HEK293 (cell line): ENCODE measurements at regions not wholly inside any gene's neighbourhood (a gene's known extent, or its start where the extent isn't known, plus 50 kb on each side); places are given as distances from the start of the nearest gene placed in this dataset.
A peak's percentile ranks its signal among the peaks of the same experiment; 100 is the strongest.

Experiments
- CTCF ChIA-PET: fragments of 350-600 bp; formaldehyde crosslinking; extraction: SDS; loops from one replicate; lab custom pipeline; 2021; ENCODE audit warnings: antibody characterized with exemption; lab: Yijun Ruan, JAX
- POLR2A ChIA-PET: fragments of 300-600 bp; formaldehyde crosslinking; extraction: SDS; loops from one replicate; lab custom pipeline; 2020; ENCODE audit warnings: antibody characterized with exemption, inconsistent platforms; lab: Yijun Ruan, JAX
- H3K27ac ChIP-seq: fragments of 200-500 bp; sonication (Bioruptor generic); 2 replicates; pipeline ENCODE4 v1.5.1; 2014; ENCODE audit warnings: low read depth, low read length, control low read depth, inconsistent platforms; ENCODE audit errors: extremely low read depth
- H3K36me3 ChIP-seq, 2 experiments: fragments of 200-500 bp in 1 of 2; sonication (Bioruptor generic) in 1 of 2; 1 replicate in 1 of 2; 2 replicates in 1 of 2; pipeline ENCODE4 v1.5.1; 2014 to 2017; ENCODE audit warnings: inconsistent platforms in 2 of 2, low read length in 2 of 2; ENCODE audit not compliant: control insufficient read depth in 2 of 2, insufficient read depth in 1 of 2
- H3K4me1 ChIP-seq: fragments of 200-500 bp; sonication (Bioruptor generic); 2 replicates; pipeline ENCODE4 v1.5.1; 2014; ENCODE audit warnings: mild to moderate bottlenecking, low read length, inconsistent platforms; ENCODE audit not compliant: control insufficient read depth, insufficient read depth
- H3K4me3 ChIP-seq: 2 replicates; pipeline ENCODE4 v1.5.1; 2011; ENCODE audit warnings: low read depth, mild to moderate bottlenecking, control low read depth, low read length, moderate library complexity
- H3K9me3 ChIP-seq: fragments of 200-500 bp; sonication (Bioruptor generic); 2 replicates; pipeline ENCODE4 v1.5.1; 2014; ENCODE audit warnings: low read depth, low read length, inconsistent platforms; ENCODE audit not compliant: control insufficient read depth, insufficient read depth
- RBAK ChIP-seq: fragments of 450-650 bp; formaldehyde crosslinking; IDR thresholded peaks from 2 replicates; pipeline ENCODE4 v1.5.1; 2016; ENCODE audit warnings: missing biosample characterization, missing genetic modification characterization
- SALL2 ChIP-seq: fragments of 450-650 bp; formaldehyde crosslinking; IDR thresholded peaks from 2 replicates; pipeline ENCODE4 v1.5.0; 2017; ENCODE audit warnings: missing biosample characterization, mild to moderate bottlenecking, missing genetic modification characterization, borderline replicate concordance
- SP3 ChIP-seq: fragments of 450-650 bp; formaldehyde crosslinking; IDR thresholded peaks from 2 replicates; pipeline ENCODE4 v1.5.1; 2016; ENCODE audit warnings: missing biosample characterization, missing genetic modification characterization
- ZFP69B ChIP-seq: fragments of 450-650 bp; formaldehyde crosslinking; IDR thresholded peaks from 2 replicates; pipeline ENCODE4 v1.5.1; 2016; ENCODE audit warnings: missing biosample characterization, missing genetic modification characterization
- ZNF112 ChIP-seq: fragments of 450-650 bp; formaldehyde crosslinking; IDR thresholded peaks from 2 replicates; pipeline ENCODE4 v1.5.0; 2017; ENCODE audit warnings: missing biosample characterization, missing genetic modification characterization
- ZNF146 ChIP-seq: fragments of 450-650 bp; formaldehyde crosslinking; IDR thresholded peaks from 2 replicates; pipeline ENCODE4 v1.5.1; 2016; ENCODE audit warnings: missing biosample characterization, missing genetic modification characterization
- ZNF558 ChIP-seq: fragments of 450-650 bp; formaldehyde crosslinking; IDR thresholded peaks from 2 replicates; pipeline ENCODE4 v1.5.1; 2016; ENCODE audit warnings: missing biosample characterization, missing genetic modification characterization
- ZNF621 ChIP-seq: fragments of 450-650 bp; formaldehyde crosslinking; IDR thresholded peaks from 2 replicates; pipeline ENCODE4 v1.5.1; 2017; ENCODE audit warnings: missing biosample characterization, missing genetic modification characterization
- ZNF664 ChIP-seq: fragments of 450-650 bp; formaldehyde crosslinking; IDR thresholded peaks from 2 replicates; pipeline ENCODE4 v1.5.1; 2016; ENCODE audit warnings: missing biosample characterization, missing genetic modification characterization
- ZNF701 ChIP-seq: fragments of 450-650 bp; formaldehyde crosslinking; IDR thresholded peaks from 2 replicates; pipeline ENCODE4 v1.5.1; 2016; ENCODE audit warnings: missing biosample characterization, missing genetic modification characterization
- TF ChIP-seq, protein P1 (sequence below): fragments of 450-650 bp; formaldehyde crosslinking; IDR thresholded peaks from 2 replicates; pipeline ENCODE4 v1.5.1; 2016; ENCODE audit warnings: missing biosample characterization, missing genetic modification characterization
- TF ChIP-seq, protein P2 (sequence below): fragments of 450-650 bp; formaldehyde crosslinking; IDR thresholded peaks from 2 replicates; pipeline ENCODE4 v1.5.1; 2016; ENCODE audit warnings: missing biosample characterization, missing genetic modification characterization, borderline replicate concordance
- TF ChIP-seq, protein P3 (sequence below): fragments of 450-650 bp; formaldehyde crosslinking; IDR thresholded peaks from 2 replicates; pipeline ENCODE4 v1.5.1; 2017; ENCODE audit warnings: missing biosample characterization, mild to moderate bottlenecking, missing genetic modification characterization, moderate library complexity

DNA sequence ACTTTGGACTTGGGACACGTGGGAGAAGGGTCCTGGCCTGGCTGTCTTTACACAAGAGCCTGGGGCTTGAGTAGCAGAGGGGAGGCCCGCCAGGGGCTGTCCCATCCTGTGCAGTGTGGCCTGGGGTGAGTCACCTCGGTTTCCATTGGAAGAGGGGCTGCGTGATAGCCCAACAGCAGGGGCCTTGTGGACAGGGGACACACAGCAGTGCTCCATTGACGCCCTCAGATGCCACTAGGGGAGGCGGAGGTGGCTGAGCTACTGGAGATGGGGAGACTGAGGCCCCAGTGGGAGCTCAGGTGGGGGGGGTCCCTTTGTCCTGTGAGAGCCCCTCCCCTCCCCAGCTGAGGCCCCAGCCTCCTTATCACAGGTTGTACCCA, 50.0 kb upstream of the RNU6ATAC start:
- Histone ChIP-seq H3K36me3 (no peaks in the 10 kb centered on the region), H3K27ac (no peak overlapping the region), H3K9me3 (no peaks in the 10 kb centered on the region), H3K4me3 (no peak overlapping the region), H3K4me1 (no peaks in the 10 kb centered on the region)
- CTCF ChIA-PET, result interaction anchor here (0.6 to 0.7 kb wide), 2 partner anchors 221 to 324 kb away, joined by 3 to 4 read pairs; no protein-coding TSS in a partner anchor
- POLR2A ChIA-PET, result no interaction called here
- TF ChIP-seq ZNF112 (tag by site-specific recombination) (no peak), SALL2 (no peak), ZNF701 (tag by site-specific recombination) (no peak), SP3 (tag by site-specific recombination) (no peak), ZFP69B (tag by site-specific recombination) (no peak), ZNF621 (tag by site-specific recombination) (no peak), ZNF558 (tag by site-specific recombination) (no peak), ZNF146 (tag by site-specific recombination) (no peak), RBAK (tag by site-specific recombination) (no peak), ZNF664 (tag by site-specific recombination) (no peak)
- TF ChIP-seq, protein P1, sequence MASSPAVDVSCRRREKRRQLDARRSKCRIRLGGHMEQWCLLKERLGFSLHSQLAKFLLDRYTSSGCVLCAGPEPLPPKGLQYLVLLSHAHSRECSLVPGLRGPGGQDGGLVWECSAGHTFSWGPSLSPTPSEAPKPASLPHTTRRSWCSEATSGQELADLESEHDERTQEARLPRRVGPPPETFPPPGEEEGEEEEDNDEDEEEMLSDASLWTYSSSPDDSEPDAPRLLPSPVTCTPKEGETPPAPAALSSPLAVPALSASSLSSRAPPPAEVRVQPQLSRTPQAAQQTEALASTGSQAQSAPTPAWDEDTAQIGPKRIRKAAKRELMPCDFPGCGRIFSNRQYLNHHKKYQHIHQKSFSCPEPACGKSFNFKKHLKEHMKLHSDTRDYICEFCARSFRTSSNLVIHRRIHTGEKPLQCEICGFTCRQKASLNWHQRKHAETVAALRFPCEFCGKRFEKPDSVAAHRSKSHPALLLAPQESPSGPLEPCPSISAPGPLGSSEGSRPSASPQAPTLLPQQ (tag by site-specific recombination), result no peak
- TF ChIP-seq, protein P2, sequence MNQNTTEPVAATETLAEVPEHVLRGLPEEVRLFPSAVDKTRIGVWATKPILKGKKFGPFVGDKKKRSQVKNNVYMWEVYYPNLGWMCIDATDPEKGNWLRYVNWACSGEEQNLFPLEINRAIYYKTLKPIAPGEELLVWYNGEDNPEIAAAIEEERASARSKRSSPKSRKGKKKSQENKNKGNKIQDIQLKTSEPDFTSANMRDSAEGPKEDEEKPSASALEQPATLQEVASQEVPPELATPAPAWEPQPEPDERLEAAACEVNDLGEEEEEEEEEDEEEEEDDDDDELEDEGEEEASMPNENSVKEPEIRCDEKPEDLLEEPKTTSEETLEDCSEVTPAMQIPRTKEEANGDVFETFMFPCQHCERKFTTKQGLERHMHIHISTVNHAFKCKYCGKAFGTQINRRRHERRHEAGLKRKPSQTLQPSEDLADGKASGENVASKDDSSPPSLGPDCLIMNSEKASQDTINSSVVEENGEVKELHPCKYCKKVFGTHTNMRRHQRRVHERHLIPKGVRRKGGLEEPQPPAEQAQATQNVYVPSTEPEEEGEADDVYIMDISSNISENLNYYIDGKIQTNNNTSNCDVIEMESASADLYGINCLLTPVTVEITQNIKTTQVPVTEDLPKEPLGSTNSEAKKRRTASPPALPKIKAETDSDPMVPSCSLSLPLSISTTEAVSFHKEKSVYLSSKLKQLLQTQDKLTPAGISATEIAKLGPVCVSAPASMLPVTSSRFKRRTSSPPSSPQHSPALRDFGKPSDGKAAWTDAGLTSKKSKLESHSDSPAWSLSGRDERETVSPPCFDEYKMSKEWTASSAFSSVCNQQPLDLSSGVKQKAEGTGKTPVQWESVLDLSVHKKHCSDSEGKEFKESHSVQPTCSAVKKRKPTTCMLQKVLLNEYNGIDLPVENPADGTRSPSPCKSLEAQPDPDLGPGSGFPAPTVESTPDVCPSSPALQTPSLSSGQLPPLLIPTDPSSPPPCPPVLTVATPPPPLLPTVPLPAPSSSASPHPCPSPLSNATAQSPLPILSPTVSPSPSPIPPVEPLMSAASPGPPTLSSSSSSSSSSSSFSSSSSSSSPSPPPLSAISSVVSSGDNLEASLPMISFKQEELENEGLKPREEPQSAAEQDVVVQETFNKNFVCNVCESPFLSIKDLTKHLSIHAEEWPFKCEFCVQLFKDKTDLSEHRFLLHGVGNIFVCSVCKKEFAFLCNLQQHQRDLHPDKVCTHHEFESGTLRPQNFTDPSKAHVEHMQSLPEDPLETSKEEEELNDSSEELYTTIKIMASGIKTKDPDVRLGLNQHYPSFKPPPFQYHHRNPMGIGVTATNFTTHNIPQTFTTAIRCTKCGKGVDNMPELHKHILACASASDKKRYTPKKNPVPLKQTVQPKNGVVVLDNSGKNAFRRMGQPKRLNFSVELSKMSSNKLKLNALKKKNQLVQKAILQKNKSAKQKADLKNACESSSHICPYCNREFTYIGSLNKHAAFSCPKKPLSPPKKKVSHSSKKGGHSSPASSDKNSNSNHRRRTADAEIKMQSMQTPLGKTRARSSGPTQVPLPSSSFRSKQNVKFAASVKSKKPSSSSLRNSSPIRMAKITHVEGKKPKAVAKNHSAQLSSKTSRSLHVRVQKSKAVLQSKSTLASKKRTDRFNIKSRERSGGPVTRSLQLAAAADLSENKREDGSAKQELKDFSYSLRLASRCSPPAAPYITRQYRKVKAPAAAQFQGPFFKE, result no peak

DNA sequence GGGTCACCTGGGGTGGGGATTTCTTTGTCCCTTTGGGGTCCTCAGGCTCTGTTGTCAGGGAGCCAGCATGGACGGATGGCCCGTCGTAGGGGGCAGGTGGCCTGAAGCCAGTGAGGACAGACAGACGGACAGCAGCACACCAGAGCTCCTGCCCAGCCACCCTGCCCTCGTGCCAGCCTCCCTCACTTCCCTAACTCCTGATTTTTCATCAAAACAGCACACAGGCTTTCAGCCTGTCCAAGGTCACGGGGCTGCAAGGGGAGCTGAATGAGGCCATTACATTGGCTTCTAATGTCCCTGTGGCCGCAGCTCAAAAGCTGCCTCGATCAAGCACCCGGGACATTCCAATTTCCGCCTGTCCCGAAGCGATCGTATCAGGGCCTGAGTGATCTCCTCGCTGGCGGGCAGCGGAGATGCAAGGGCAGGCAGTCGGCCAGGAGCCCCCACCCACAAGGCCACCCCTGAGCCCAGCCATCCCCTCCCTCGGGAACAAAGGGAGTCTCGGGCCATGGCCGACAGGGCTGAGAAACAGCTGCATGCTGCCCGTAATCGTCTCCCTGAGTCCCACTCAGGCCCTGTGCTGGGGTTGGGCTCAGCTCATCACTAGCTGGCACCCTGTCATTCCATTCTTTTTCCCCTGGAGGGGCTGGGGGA, 50.5 kb upstream of the RNU6ATAC start:
- no peaks in the 10 kb centered on the region for H3K4me1 ChIP-seq
- POLR2A ChIA-PET, result no interaction called here
- no peaks in the 10 kb centered on the region for H3K9me3 ChIP-seq
- H3K4me3 ChIP-seq, result no peak overlapping the region
- H3K36me3 ChIP-seq, result no peaks in the 10 kb centered on the region
- H3K27ac ChIP-seq, result no peak overlapping the region
- TF ChIP-seq, protein P3, sequence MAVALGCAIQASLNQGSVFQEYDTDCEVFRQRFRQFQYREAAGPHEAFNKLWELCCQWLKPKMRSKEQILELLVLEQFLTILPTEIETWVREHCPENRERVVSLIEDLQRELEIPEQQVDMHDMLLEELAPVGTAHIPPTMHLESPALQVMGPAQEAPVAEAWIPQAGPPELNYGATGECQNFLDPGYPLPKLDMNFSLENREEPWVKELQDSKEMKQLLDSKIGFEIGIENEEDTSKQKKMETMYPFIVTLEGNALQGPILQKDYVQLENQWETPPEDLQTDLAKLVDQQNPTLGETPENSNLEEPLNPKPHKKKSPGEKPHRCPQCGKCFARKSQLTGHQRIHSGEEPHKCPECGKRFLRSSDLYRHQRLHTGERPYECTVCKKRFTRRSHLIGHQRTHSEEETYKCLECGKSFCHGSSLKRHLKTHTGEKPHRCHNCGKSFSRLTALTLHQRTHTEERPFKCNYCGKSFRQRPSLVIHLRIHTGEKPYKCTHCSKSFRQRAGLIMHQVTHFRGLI (tag by site-specific recombination), result peak; percentile 29; the same call in 1 of the 2 replicates
- no peak for TF ChIP-seq ZNF621 (tag by site-specific recombination)
- TF ChIP-seq, all 188 proteins: peak for 1
- CTCF ChIA-PET, result interaction anchor here (0.5 to 1.0 kb wide), 3 partner anchors 17 to 424 kb away, joined by 3 to 6 read pairs (median 4); no protein-coding TSS in a partner anchor
